GM12878 (cell line): ENCODE measurements at regions not wholly inside any gene's neighbourhood (a gene's known extent, or its start where the extent isn't known, plus 50 kb on each side); places are given as distances from the start of the nearest gene placed in this dataset.

Experiments
- ATAC-seq: fragments of 200-7000 bp; cut with Tn5 transposase; 3 replicates; pipeline ENCODE4 v1.9.1; 2020; ENCODE audit warnings: mild to moderate bottlenecking, moderate library complexity
- BruUV-seq: library from RNA; stranded (reverse); fragments of 400-500 nt; replicated peaks from 2 replicates; lab custom pipeline; 2021; lab: Mats Ljungman, UMichigan
- CTCF ChIA-PET: fragments of 300-600 bp; sonication (Branson Sonifier 250); formaldehyde crosslinking; extraction: SDS; loops from one replicate; lab custom pipeline; 2021; ENCODE audit warnings: inconsistent platforms; lab: Yijun Ruan, JAX
- POLR2A ChIA-PET: fragments of 350-600 bp; formaldehyde crosslinking; extraction: SDS; loops from one replicate; lab custom pipeline; 2021; ENCODE audit warnings: inconsistent platforms; lab: Charles Lee
- RAD21 ChIA-PET: fragments of 300-600 bp; sonication (Branson Sonifier 250); formaldehyde crosslinking; loops from one replicate; lab custom pipeline; 2023; ENCODE audit warnings: antibody characterized with exemption; ENCODE audit not compliant: unreplicated experiment; lab: Charles Lee
- SMC1A ChIA-PET: fragments of 300-600 bp; sonication (Branson Sonifier 250); formaldehyde crosslinking; loops from one replicate; lab custom pipeline; 2023; ENCODE audit not compliant: unreplicated experiment, uncharacterized antibody; lab: Charles Lee
- DNase-seq: peaks from one replicate; pipeline ENCODE4 v3.0.0-alpha.2; 2011; ENCODE audit warnings: low read depth, low spot score
- FAIRE-seq: peaks from 3 replicates; lab custom pipeline; 2011; peaks lifted over from hg19 to GRCh38; lab: Jason Lieb, UNC
- H2AFZ ChIP-seq: 2 replicates; pipeline ENCODE4 v1.6.0; 2011; ENCODE audit warnings: low read depth, low read length, control low read depth; ENCODE audit not compliant: control insufficient read depth
- H3K27ac ChIP-seq: 2 replicates; pipeline ENCODE4 v1.5.1; 2011; ENCODE audit warnings: control low read depth; ENCODE audit not compliant: control insufficient read depth, insufficient read depth
- H3K27me3 ChIP-seq, 2 experiments: replicated peaks in 1 of 2; 2 replicates each; pipeline versions ENCODE4 v1.6.0 to v1.6.1; 2011; ENCODE audit warnings: low read length in 1 of 2; ENCODE audit not compliant: control insufficient read depth in 2 of 2, insufficient read depth in 2 of 2
- H3K36me3 ChIP-seq, 2 experiments: 2 replicates each; pipeline ENCODE4 v1.5.1; 2011; ENCODE audit warnings: low read length in 1 of 2; ENCODE audit not compliant: control insufficient read depth in 2 of 2, insufficient read depth in 2 of 2
- H3K4me1 ChIP-seq: 2 replicates; pipeline ENCODE4 v1.6.1; 2011; ENCODE audit warnings: mild to moderate bottlenecking, low read length, moderate library complexity, mixed read lengths; ENCODE audit not compliant: control insufficient read depth, insufficient read depth
- H3K4me2 ChIP-seq: 2 replicates; pipeline ENCODE4 v1.6.0; 2011; ENCODE audit warnings: control low read depth; ENCODE audit not compliant: control insufficient read depth, insufficient read depth
- H3K4me3 ChIP-seq: fragments of 200-600 bp; sonication (generic); 2 replicates; pipeline ENCODE4 v1.5.1; 2016
- H3K79me2 ChIP-seq: 2 replicates; pipeline ENCODE4 v1.6.0; 2011; ENCODE audit warnings: low read length; ENCODE audit not compliant: control insufficient read depth, insufficient read depth
- H3K9ac ChIP-seq: 2 replicates; pipeline ENCODE4 v1.8.0; 2011; ENCODE audit warnings: low read length, control low read depth, mixed read lengths; ENCODE audit not compliant: control insufficient read depth, insufficient read depth
- H3K9me3 ChIP-seq: replicated peaks from 3 replicates; pipeline ENCODE4 v1.5.1; 2011; ENCODE audit warnings: mild to moderate bottlenecking, low read length; ENCODE audit not compliant: control insufficient read depth, insufficient read depth
- H4K20me1 ChIP-seq: 2 replicates; pipeline ENCODE4 v1.6.0; 2011; ENCODE audit not compliant: control insufficient read depth, insufficient read depth
- BCL11A ChIP-seq: IDR thresholded peaks from 2 replicates; pipeline ENCODE4 v1.6.1; 2011; ENCODE audit warnings: low read depth, low read length
- BHLHE40 ChIP-seq, 2 experiments: fragments of 450-650 bp in 1 of 2; IDR thresholded peaks; 2 replicates each; pipeline ENCODE4 v1.6.1; 2011 to 2017; ENCODE audit warnings: low read depth in 2 of 2, borderline replicate concordance in 1 of 2, improper control_type of control experiment in 1 of 2, low read length in 1 of 2, mild to moderate bottlenecking in 1 of 2
- IRF5 ChIP-seq: fragments of 450-650 bp; IDR thresholded peaks from 2 replicates; pipeline ENCODE4 v1.6.1; 2017; ENCODE audit warnings: borderline replicate concordance
- KLF5 ChIP-seq: fragments of 450-650 bp; IDR thresholded peaks from 2 replicates; pipeline ENCODE4 v1.6.1; 2014; ENCODE audit warnings: mild to moderate bottlenecking; ENCODE audit not compliant: partially characterized antibody
- NFXL1 ChIP-seq: fragments of 450-650 bp; IDR thresholded peaks from 2 replicates; pipeline ENCODE4 v1.6.1; 2017; ENCODE audit warnings: antibody characterized with exemption, mild to moderate bottlenecking, borderline replicate concordance
- RB1 ChIP-seq: fragments of 450-650 bp; formaldehyde crosslinking; IDR thresholded peaks from 2 replicates; pipeline ENCODE4 v1.6.1; 2017; ENCODE audit warnings: mild to moderate bottlenecking, borderline replicate concordance
- RCOR1 ChIP-seq: conservative IDR thresholded peaks from 2 replicates; pipeline ENCODE4 v1.6.1; 2012; ENCODE audit warnings: low read depth, low read length, improper control_type of control experiment
- STAT1 ChIP-seq: fragments of 450-650 bp; conservative IDR thresholded peaks from 2 replicates; pipeline ENCODE4 v1.6.1; 2014; ENCODE audit warnings: antibody characterized with exemption, mild to moderate bottlenecking
- ZBTB33 ChIP-seq: fragments of 450-650 bp; IDR thresholded peaks from 2 replicates; pipeline ENCODE4 v1.6.1; 2017; ENCODE audit warnings: mild to moderate bottlenecking
- ZNF24 ChIP-seq: fragments of 450-650 bp; IDR thresholded peaks from 2 replicates; pipeline ENCODE4 v1.6.1; 2017; ENCODE audit warnings: antibody characterized with exemption, mild to moderate bottlenecking
- WGBS: methylation state at CpG from one replicate; pipeline ENCODE4 v1.1.6; 2016; ENCODE audit warnings: low lambda C conversion rate; ENCODE audit not compliant: insufficient replicate concordance, insufficient coverage; ENCODE audit errors: missing lambda C conversion rate; 5-methylcytosine and 5-hydroxymethylcytosine counted together
- in situ Hi-C: fragments of 300-500 bp; cut with MboI; formaldehyde crosslinking; loops from 9 replicates; pipeline ENCODE4 v1.14.3; 2018; ENCODE audit warnings: mixed read lengths
- intact Hi-C: fragments of 100-400 bp; cut with micrococcal nuclease; formaldehyde crosslinking; loops from one replicate; pipeline ENCODE4 v1.14.2; 2022; ENCODE audit not compliant: unreplicated experiment

- TF ChIP-seq ZBTB33 (no peak), BCL11A (no peak), ZNF24 (no peak), STAT1 (no peak), BHLHE40 (IDR thresholded peaks at IDR 0.05; ENCODE audit: borderline replicate concordance in 1 of 2, low read depth in 2 of 2, low read length in 1 of 2) (no peak), KLF5 (no peak), RB1 (no peak), RCOR1 (no peak)
Measured at GRCh38 chr9:71614409-71615010, 153.8 kb downstream of the CEMIP2 start (continued).

GRCh38 chr9:71612889-71613288, 155.4 kb downstream of the CEMIP2 start:
- H3K4me2 ChIP-seq, result no peak overlapping the region
- H2AFZ ChIP-seq, result no peak overlapping the region
- intact Hi-C loops (no loop called here), in situ Hi-C loops (no loop called here)
- ChIA-PET SMC1A (interaction anchor here (0.8 to 1.2 kb wide), 2 partner anchors 68 to 148 kb away, joined by 3 to 4 read pairs; no protein-coding TSS in a partner anchor), RAD21 (no interaction called here), CTCF (interaction anchor here (1.1 kb wide), 1 partner anchor 8 kb away, joined by 6 read pairs; no protein-coding TSS in a partner anchor), POLR2A (no interaction called here)
- FAIRE-seq, result no peak
- BruUV-seq, result no TSS peak
- no peak overlapping the region for H3K9ac ChIP-seq
- no peak overlapping the region for H3K4me3 ChIP-seq
- no peak for DNase-seq
- no peaks in the 10 kb centered on the region for H4K20me1 ChIP-seq
- no peaks in the 10 kb centered on the region for H3K79me2 ChIP-seq
- 0% methylated on average over 2 of the region's 2 CpGs for WGBS
- no peak overlapping the region for H3K27ac ChIP-seq
- ATAC-seq, result no peak
- no peaks in the 10 kb centered on the region for H3K4me1 ChIP-seq
- TF ChIP-seq NFXL1 (no peak), IRF5 (no peak), ZNF24 (no peak)
- no peaks in the 10 kb centered on the region for H3K27me3 ChIP-seq
- H3K36me3 ChIP-seq, result no peaks in the 10 kb centered on the region
- no peaks in the 10 kb centered on the region; the same call in 2 of the 3 replicates for H3K9me3 ChIP-seq
